Glomerular endothelial cell (primary cell): ENCODE measurements at regions not wholly inside any gene's neighbourhood (a gene's known extent, or its start where the extent isn't known, plus 50 kb on each side); places are given as distances from the start of the nearest gene placed in this dataset.

ENCODE experiments used
- DNase-seq: peaks from one replicate; pipeline ENCODE4 v3.0.0-alpha.2; 2011; ENCODE audit warnings: low read depth, low spot score; ENCODE audit errors: extremely low read depth

GRCh38 chr12:132408626-132409494, 79.5 kb upstream of the GALNT9 start:
- no peak for DNase-seq

- no peak for DNase-seq
These were observed 78.6 kb upstream of the GALNT9 start for GRCh38 chr12:132407992-132408391.

GRCh38 chr12:132407451-132407961, 78.1 kb upstream of the GALNT9 start:
- DNase-seq = no peak

- DNase-seq = no peak
These were observed 77.4 kb upstream of the GALNT9 start for GRCh38 chr12:132406493-132407450.

GRCh38 chr12:132405742-132406251, 76.4 kb upstream of the GALNT9 start:
- no peak for DNase-seq

GRCh38 chr12:132404951-132405741, 75.8 kb upstream of the GALNT9 start:
- DNase-seq = no peak

- DNase-seq = no peak
These were observed 75.1 kb upstream of the GALNT9 start for GRCh38 chr12:132404435-132404855.

GRCh38 chr12:132403636-132404434, 74.4 kb upstream of the GALNT9 start:
- no peak for DNase-seq

- DNase-seq = no peak
These were observed 73.5 kb upstream of the GALNT9 start for GRCh38 chr12:132402831-132403416.

GRCh38 chr12:132401982-132402381, 72.6 kb upstream of the GALNT9 start:
- no peak for DNase-seq

GRCh38 chr12:132400011-132400641, 70.7 kb upstream of the GALNT9 start:
- no peak for DNase-seq

GRCh38 chr12:132399092-132400010, 70.0 kb upstream of the GALNT9 start:
- DNase-seq = no peak

GRCh38 chr12:132398386-132398991, 69.1 kb upstream of the GALNT9 start:
- DNase-seq = no peak

GRCh38 chr12:132397934-132398385, 68.6 kb upstream of the GALNT9 start:
- DNase-seq = no peak

- DNase-seq = no peak
These were observed 68.0 kb upstream of the GALNT9 start for GRCh38 chr12:132397152-132397933.

- no peak for DNase-seq
These were observed 67.3 kb upstream of the GALNT9 start for GRCh38 chr12:132396657-132397056.
